ENCODE measurements at regions not wholly inside any gene's neighbourhood (a gene's known extent, or its start where the extent isn't known, plus 50 kb on each side); places are given as distances from the start of the nearest gene placed in this dataset.

DNA sequence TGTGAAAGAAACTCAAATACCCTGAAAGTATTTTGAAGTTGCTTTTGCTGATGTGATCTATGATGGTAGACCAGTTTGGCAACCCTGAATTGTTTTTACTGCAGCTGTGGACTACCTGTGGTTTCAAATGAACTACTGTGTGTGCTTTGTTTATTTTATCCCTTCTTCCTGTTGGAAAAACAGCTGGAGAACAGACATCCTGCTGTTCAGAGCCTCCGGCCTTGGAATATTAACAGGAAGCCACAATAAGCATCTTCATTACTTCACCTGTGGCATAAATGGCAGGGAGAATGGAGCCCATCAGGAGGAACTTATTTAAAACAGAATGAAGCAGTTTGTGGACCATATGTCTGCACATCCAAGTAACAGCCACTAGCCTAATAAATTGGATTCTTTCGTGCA, 104.8 kb downstream of the DUSP6 start:
- TF ChIP-seq, protein P1, sequence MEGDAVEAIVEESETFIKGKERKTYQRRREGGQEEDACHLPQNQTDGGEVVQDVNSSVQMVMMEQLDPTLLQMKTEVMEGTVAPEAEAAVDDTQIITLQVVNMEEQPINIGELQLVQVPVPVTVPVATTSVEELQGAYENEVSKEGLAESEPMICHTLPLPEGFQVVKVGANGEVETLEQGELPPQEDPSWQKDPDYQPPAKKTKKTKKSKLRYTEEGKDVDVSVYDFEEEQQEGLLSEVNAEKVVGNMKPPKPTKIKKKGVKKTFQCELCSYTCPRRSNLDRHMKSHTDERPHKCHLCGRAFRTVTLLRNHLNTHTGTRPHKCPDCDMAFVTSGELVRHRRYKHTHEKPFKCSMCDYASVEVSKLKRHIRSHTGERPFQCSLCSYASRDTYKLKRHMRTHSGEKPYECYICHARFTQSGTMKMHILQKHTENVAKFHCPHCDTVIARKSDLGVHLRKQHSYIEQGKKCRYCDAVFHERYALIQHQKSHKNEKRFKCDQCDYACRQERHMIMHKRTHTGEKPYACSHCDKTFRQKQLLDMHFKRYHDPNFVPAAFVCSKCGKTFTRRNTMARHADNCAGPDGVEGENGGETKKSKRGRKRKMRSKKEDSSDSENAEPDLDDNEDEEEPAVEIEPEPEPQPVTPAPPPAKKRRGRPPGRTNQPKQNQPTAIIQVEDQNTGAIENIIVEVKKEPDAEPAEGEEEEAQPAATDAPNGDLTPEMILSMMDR (IDR thresholded peaks at IDR 0.05; ENCODE audit: extremely low read depth, missing control alignments) = no peak
- no peak for DNase-seq (ENCODE audit: low spot score)

DNA sequence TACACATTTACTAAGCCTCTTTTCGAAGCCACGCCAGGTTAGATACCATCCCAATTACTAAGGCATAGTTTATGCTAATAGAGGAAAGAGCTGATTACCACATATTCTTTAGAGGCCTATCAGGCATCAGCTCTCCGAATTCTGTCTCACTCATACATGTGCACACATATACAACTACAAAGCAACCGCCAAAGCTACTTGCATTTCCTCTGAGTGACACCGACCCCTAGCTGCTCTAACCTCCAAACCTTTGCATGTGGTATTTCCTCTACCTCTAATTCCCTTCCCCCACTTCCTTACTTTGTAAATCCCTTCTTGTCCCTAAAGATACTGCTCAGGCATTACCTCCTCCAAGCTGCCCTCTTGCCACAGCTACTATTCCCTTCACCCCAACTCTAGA, 107.2 kb downstream of the DUSP6 start:
- TF ChIP-seq, protein P1 (IDR thresholded peaks at IDR 0.05; ENCODE audit: extremely low read depth, missing control alignments) = no peak
- no peak for DNase-seq (ENCODE audit: low spot score)

DNA sequence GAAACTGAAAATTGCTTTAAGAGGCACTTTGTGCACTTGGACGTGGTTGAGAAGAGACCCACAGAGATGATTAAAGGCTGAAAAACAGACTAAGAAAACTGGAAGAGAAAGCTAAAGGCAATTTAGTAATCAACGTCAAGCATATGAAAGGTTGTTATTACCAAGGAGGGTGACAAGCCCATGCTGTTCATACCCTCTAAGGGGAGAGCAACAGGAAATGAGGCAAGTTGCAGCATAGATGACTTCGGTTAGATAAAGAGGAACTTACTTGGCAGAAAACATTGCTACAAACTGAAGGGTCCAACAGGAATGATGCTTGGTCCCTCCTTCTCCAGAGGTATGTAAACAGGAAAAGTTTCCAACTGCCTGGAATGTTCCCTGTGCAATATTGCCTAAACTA, 107.8 kb downstream of the DUSP6 start:
- TF ChIP-seq, protein P1 (IDR thresholded peaks at IDR 0.05; ENCODE audit: extremely low read depth, missing control alignments) = no peak
- DNase-seq (ENCODE audit: low spot score) = no peak

DNA sequence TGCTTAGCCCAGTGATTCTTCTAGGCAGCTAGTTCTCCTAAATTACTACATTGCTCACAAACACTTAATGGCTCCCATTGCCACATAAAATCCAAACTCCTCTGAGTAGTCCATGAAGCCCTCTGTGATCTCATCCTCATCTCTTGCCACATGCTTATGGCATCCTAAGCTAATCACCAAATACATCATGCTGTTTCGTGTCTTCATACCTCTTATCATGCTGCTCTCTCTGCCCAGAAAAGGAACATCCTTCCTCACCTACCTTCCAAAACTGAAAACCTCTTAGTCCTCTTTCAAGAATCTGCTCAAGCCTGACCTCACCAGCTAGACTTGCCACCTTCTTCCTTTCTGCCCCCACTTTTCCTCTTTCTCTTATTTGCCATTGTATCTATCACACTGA, 108.5 kb downstream of the DUSP6 start:
- DNase-seq (ENCODE audit: low spot score) = no peak
- TF ChIP-seq, protein P1 (IDR thresholded peaks at IDR 0.05; ENCODE audit: extremely low read depth, missing control alignments) = no peak

DNA sequence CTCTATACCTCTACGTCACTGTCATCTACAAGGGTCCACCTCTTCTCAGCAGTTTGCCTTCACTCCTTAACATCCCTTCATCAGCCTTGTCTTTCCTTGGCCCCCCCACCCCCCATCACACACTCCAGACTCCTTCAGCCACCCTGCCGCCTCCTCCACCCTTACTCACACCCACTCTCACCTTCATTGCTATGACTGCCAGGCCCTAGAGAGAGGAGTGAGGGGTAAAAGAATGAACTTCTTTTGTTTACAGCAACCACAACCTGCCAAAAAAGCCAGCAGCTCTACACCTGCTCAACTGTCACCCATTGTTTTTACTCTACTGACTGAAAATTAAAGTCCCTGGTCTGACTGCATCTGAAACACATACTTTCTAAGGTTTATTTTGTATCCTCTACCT, 112.8 kb downstream of the DUSP6 start:
- TF ChIP-seq, protein P1 (IDR thresholded peaks at IDR 0.05; ENCODE audit: extremely low read depth, missing control alignments) = no peak
- no peak for DNase-seq (ENCODE audit: low spot score)

DNA sequence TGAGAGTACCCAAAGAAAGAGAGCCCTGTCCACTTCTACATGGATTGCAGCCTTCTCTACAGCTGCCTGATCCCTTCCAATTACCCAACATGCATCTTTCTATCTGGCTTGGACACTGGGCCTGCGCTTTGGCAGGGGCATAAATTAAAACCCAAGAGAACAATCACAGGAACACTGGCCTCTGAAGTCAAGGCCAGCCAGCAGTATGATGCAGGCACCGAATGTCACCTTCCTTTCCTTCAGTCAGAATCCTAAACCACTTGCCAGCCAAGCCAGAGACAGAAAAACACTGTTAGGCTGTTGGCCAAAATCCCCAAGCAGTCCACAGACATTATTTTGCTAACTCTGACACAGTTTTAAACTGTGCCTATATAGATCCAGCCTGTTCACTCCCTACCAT, 113.7 kb downstream of the DUSP6 start:
- TF ChIP-seq, protein P1 (IDR thresholded peaks at IDR 0.05; ENCODE audit: extremely low read depth, missing control alignments) = no peak
- DNase-seq (ENCODE audit: low spot score) = no peak

DNA sequence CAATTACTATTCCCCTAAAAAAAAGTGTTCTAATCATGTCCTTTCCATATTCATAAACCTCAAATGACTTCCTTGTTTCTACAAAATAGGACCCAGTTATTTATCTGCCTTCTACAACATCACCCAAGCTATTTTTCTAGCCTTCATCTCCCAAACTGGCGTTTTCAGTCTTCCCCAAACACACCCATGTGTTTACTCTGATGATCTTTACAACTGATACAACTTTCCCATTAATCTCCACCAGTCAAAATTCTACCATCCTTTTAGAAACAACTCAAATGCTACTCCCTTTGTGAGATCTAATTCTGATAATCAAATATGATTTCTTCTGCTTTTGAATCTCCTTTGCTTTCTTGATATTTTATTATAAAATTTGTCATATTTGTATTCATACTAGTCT, 114.5 kb downstream of the DUSP6 start:
- TF ChIP-seq, protein P1 (IDR thresholded peaks at IDR 0.05; ENCODE audit: extremely low read depth, missing control alignments) = no peak

More for the DNA sequence above, 114.5 kb downstream of the DUSP6 start:
- no peak for DNase-seq (ENCODE audit: low spot score)

All from GM20000 (cell line).